GM06990 (cell line): ENCODE measurements at regions not wholly inside any gene's neighbourhood (a gene's known extent, or its start where the extent isn't known, plus 50 kb on each side); places are given as distances from the start of the nearest gene placed in this dataset.

Experiments used
- DNase-seq: peaks from one replicate; pipeline ENCODE4 v3.0.0-alpha.2; 2011; ENCODE audit not compliant: insufficient read length; ENCODE audit errors: extremely low read depth
- H3K27me3 ChIP-seq: replicated peaks from 2 replicates; pipeline ENCODE4 v1.6.0; 2011; ENCODE audit warnings: low read length; ENCODE audit not compliant: control insufficient read depth, insufficient read depth
- H3K36me3 ChIP-seq: 2 replicates; pipeline ENCODE4 v1.5.1; 2011; ENCODE audit warnings: low read length; ENCODE audit not compliant: control insufficient read depth, insufficient read depth
- H3K4me3 ChIP-seq: replicated peaks from 2 replicates; pipeline ENCODE4 v1.5.1; 2011; ENCODE audit warnings: low read depth, mild to moderate bottlenecking, control low read depth, low read length
- TF ChIP-seq, protein P1 (sequence below): IDR thresholded peaks from 2 replicates; pipeline ENCODE4 v1.5.1; 2011; ENCODE audit warnings: low read length, control low read depth, mild to moderate bottlenecking, inconsistent platforms; ENCODE audit not compliant: insufficient read depth, poor library complexity, severe bottlenecking

GRCh38 chr4:138348055-138348454 lies 105.9 kb upstream of the SLC7A11 start:
- no peaks in the 10 kb centered on the region for H3K27me3 ChIP-seq
- H3K4me3 ChIP-seq, result no peak overlapping the region
- TF ChIP-seq, protein P1, sequence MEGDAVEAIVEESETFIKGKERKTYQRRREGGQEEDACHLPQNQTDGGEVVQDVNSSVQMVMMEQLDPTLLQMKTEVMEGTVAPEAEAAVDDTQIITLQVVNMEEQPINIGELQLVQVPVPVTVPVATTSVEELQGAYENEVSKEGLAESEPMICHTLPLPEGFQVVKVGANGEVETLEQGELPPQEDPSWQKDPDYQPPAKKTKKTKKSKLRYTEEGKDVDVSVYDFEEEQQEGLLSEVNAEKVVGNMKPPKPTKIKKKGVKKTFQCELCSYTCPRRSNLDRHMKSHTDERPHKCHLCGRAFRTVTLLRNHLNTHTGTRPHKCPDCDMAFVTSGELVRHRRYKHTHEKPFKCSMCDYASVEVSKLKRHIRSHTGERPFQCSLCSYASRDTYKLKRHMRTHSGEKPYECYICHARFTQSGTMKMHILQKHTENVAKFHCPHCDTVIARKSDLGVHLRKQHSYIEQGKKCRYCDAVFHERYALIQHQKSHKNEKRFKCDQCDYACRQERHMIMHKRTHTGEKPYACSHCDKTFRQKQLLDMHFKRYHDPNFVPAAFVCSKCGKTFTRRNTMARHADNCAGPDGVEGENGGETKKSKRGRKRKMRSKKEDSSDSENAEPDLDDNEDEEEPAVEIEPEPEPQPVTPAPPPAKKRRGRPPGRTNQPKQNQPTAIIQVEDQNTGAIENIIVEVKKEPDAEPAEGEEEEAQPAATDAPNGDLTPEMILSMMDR, result no peak
- DNase-seq, result no peak
- no peaks in the 10 kb centered on the region for H3K36me3 ChIP-seq

DNA sequence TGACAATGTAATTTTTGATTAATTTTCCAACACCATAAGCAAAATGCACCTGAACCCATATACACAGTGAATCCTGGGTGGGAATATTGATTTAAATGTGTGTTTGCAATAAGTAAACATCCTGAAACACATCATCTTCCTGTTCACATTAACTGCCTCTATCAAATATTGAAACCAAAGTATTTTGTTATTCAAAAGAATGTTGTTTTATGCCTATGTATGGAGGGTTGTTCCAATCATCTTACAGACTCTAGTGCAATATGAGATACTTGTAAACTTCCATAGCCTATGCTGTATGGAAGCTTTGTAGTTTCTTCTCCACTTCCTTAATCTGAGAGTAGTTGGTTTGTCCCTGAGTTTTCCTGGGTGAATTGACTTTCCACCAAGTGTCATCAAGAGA lies 105.4 kb upstream of the SLC7A11 start:
- DNase-seq, result no peak
- no peaks in the 10 kb centered on the region for H3K36me3 ChIP-seq
- TF ChIP-seq, protein P1, result no peak
- H3K4me3 ChIP-seq, result no peak overlapping the region
- H3K27me3 ChIP-seq, result no peaks in the 10 kb centered on the region

DNA sequence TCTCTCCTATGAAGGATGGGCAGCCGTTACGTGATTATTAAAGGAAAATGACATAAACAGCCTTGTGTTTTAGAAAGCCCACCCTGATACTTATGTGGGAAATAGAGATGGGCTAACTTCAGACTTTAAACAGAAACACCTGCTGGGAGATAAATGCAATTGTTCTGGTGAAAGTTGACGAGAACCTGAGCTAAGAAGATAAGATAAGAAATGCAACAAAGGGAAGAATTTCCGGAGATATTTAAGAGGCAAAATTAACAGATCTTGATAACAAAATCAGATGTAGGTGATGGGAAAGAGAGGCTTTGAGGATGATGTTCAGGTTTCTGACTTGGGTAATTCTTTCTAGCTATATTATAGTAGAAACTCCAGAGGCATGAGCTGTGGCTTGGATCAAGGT lies 102.7 kb upstream of the SLC7A11 start:
- H3K36me3 ChIP-seq, result no peaks in the 10 kb centered on the region

GRCh38 chr4:138344054-138344453 lies 101.9 kb upstream of the SLC7A11 start:
- DNase-seq, result no peak
- TF ChIP-seq, protein P1, result no peak
- H3K36me3 ChIP-seq, result no peaks in the 10 kb centered on the region
- no peak overlapping the region for H3K4me3 ChIP-seq
- H3K27me3 ChIP-seq, result no peaks in the 10 kb centered on the region

More for the DNA sequence above, 102.7 kb upstream of the SLC7A11 start:
- Histone ChIP-seq H3K4me3 (no peak overlapping the region), H3K27me3 (no peaks in the 10 kb centered on the region)
- TF ChIP-seq, protein P1, result no peak
- DNase-seq, result no peak

- DNase-seq, result peak; percentile 12
- no peaks in the 10 kb centered on the region for H3K36me3 ChIP-seq
These were observed 99.7 kb upstream of the SLC7A11 start for GRCh38 chr4:138341739-138342415.

More at GRCh38 chr4:138341739-138342415, 99.7 kb upstream of the SLC7A11 start:
- TF ChIP-seq, protein P1, result no peak
- H3K27me3 ChIP-seq, result no peaks in the 10 kb centered on the region
- H3K4me3 ChIP-seq, result no peak overlapping the region
